Right cardiac atrium (tissue), 5 donors: ENCODE measurements at regions not wholly inside any gene's neighbourhood (a gene's known extent, or its start where the extent isn't known, plus 50 kb on each side); places are given as distances from the start of the nearest gene placed in this dataset.

Source experiments
- ATAC-seq, 2 donors: fragments of 200-7000 bp; cut with Tn5 transposase; one replicate each; pipeline versions ENCODE4 v1.8.0 to v1.9.1; 2020; ENCODE audit warnings: moderate library complexity in 2 of 2, mild to moderate bottlenecking in 1 of 2
- DNase-seq, 3 donors: peaks; one replicate each; pipeline ENCODE4 v3.0.0-alpha.2; 2020
- H3K27ac ChIP-seq: one replicate; pipeline ENCODE4 v1.5.1; 2013; ENCODE audit warnings: mild to moderate bottlenecking, low read length, control low read depth, moderate library complexity
- H3K27me3 ChIP-seq: one replicate; pipeline ENCODE4 v1.6.1; 2013; ENCODE audit not compliant: control insufficient read depth, insufficient read depth
- H3K4me1 ChIP-seq: one replicate; pipeline ENCODE4 v1.6.1; 2013; ENCODE audit warnings: low read length; ENCODE audit not compliant: control insufficient read depth, insufficient read depth
- H3K4me3 ChIP-seq: one replicate; pipeline ENCODE4 v1.5.1; 2013; ENCODE audit warnings: low read length, control low read depth
- H3K9me3 ChIP-seq: one replicate; pipeline ENCODE4 v1.6.1; 2013; ENCODE audit warnings: low read length; ENCODE audit not compliant: control insufficient read depth
- WGBS: extraction: QIAGEN DNeasy Blood & Tissue Kit; methylation state at CpG from one replicate; pipeline ENCODE4 v1.1.7; 2013; 5-methylcytosine and 5-hydroxymethylcytosine counted together
- intact Hi-C, 4 donors: fragments of 100-400 bp; cut with DNase I; formaldehyde crosslinking; loops; one replicate each; pipeline versions ENCODE4 v1.11.0 to v1.14.0; 2022 to 2023
- donor health status: healthy with polysubstance abuse.
- donor health status: DM: no; HTN: yes; CAD: no.
- donor health status: DM: no; HTN: no; CAD: no.
- donor health status: DM: no; HTN: yes; CAD: no; lungs with severe emphysema.
- donor health status: DM: yes; HTN: yes; CAD: no.

DNA sequence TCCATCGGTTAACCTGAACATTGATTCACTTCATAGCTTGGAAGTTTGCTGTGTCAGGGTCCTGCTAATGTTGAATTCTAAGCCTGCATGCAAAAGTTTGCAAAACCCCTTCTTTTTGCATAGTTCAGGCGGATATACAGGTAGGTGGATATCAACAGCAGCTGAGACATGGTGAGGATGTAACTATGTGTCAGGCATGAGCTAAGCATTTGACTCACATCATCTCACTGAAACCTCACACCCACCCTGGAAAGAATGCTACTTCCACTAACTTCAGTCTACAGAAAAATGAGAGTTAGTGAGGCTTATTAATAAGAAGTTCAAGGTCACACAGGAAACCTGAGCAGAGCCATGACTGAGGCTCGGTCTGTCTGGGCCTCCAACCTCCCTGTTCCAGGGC lies 276.9 kb downstream of the BMP7 start:
- no peaks in the 10 kb centered on the region for H3K4me1 ChIP-seq
- H3K4me3 ChIP-seq: no peak overlapping the region
- ATAC-seq (no peak), DNase-seq (no peak)
- 88% methylated on average over 3 of the region's 3 CpGs for WGBS
- no peaks in the 10 kb centered on the region for H3K27me3 ChIP-seq
- peaks cover 2% of the 10 kb centered on the region for H3K9me3 ChIP-seq
- H3K27ac ChIP-seq: no peak overlapping the region
- intact Hi-C loops: no loop called here

DNA sequence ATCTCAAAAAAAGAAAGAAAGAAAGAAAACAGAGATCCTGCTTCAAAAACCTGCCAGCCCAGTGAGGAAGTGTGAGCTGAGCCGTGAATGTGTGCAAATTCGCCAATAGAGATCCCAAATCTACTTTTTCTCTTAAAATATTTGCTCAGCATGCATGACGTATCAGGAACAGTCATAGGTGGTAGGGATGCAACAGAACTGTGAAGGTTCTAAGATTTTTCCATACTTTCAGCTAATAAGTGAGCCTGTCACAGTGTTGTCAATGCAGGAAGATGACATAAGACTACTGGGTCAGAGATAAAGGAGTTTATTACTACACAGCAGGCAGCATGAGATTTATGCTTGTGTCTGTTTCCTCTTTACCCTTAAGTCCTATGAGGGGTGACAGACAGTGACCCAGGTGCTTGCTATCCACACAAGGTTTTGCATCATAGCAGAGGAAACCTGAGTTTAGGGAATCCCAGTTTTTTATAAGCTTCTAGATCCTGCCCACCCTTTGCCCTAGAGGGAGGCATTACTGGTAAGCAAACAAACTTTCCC lies 273.4 kb downstream of the BMP7 start:
- WGBS: 80% methylated on average over 3 of the region's 3 CpGs
- Histone ChIP-seq H3K4me1 (no peaks in the 10 kb centered on the region), H3K4me3 (no peak overlapping the region), H3K27me3 (no peaks in the 10 kb centered on the region), H3K9me3 (no peaks in the 10 kb centered on the region), H3K27ac (no peak overlapping the region)
- intact Hi-C loops: no loop called here
- ATAC-seq (no peak), DNase-seq (no peak)

DNA sequence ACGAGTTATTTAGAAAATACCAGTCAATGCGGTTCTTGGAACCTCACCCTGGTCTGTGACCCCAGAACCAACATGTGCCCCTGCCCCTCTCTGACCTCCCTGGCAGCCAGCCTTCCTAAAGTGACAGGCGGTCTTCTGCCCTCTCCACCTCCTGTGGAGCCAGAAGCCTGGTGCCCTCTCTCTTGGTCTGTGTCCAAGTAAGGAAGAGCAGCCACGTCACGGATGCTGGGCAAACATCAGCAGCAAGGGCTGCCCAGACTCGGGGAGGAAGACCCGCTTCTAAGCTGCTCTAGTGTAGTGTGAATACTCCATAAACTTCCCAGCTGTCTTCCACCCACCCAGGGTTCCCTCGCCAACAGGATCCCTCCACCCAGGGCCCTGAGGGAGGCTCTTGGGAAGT lies 272.4 kb downstream of the BMP7 start:
- no peaks in the 10 kb centered on the region for H3K27me3 ChIP-seq
- ATAC-seq (no peak), DNase-seq (no peak)
- H3K4me3 ChIP-seq: no peak overlapping the region
- intact Hi-C loops: no loop called here
- H3K9me3 ChIP-seq: peaks cover 4% of the 10 kb centered on the region
- H3K4me1 ChIP-seq: no peaks in the 10 kb centered on the region
- 59% methylated on average over 8 of the region's 8 CpGs for WGBS
- H3K27ac ChIP-seq: no peak overlapping the region

GRCh38 chr20:56995149-56995548 lies 271.3 kb downstream of the BMP7 start:
- no peaks in the 10 kb centered on the region for H3K4me1 ChIP-seq
- no peak overlapping the region for H3K4me3 ChIP-seq
- DNase-seq (no peak), ATAC-seq (no peak)
- WGBS: 73% methylated on average over 9 of the region's 9 CpGs
- intact Hi-C loops: no loop called here
- peaks cover 4% of the 10 kb centered on the region for H3K9me3 ChIP-seq
- no peaks in the 10 kb centered on the region for H3K27me3 ChIP-seq
- H3K27ac ChIP-seq: no peak overlapping the region

DNA sequence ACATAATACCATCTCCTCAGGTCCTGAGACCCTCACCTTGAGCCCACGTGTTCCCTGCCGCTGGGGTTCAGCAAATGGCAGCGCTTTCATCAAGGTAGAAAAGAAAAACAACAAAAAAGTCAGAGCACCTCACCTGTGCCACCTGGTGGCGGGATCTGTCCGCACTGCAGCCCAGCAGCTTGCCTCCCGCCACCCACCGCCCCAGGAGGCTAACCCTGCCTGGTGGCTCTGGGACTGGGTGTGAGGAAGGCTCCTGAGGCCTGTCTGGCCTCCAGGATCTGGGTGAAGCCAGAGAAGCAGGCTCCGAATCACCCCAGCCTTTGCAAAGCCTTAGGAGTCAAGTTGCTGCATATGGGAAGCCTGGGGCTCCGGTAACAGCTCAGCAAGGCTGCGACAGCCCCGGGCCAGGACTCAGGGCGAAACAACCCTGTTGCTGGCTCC lies 270.8 kb downstream of the BMP7 start:
- ATAC-seq: no peak
- 48% methylated on average over 12 of the region's 12 CpGs for WGBS
- H3K27me3 ChIP-seq: no peaks in the 10 kb centered on the region

GRCh38 chr20:56996533-56996932 lies 269.9 kb downstream of the BMP7 start:
- DNase-seq: no peak
- no peaks in the 10 kb centered on the region for H3K27me3 ChIP-seq
- ATAC-seq: no peak
- no peaks in the 10 kb centered on the region for H3K4me1 ChIP-seq
- 96% methylated on average over 2 of the region's 2 CpGs for WGBS
- intact Hi-C loops: no loop called here
- H3K4me3 ChIP-seq: no peak overlapping the region
- H3K9me3 ChIP-seq: peaks cover 4% of the 10 kb centered on the region
- no peak overlapping the region for H3K27ac ChIP-seq

More for the DNA sequence above, 270.8 kb downstream of the BMP7 start:
- Histone ChIP-seq H3K9me3 (peaks cover 4% of the 10 kb centered on the region), H3K27ac (no peak overlapping the region), H3K4me1 (no peaks in the 10 kb centered on the region), H3K4me3 (no peak overlapping the region)
- DNase-seq: no peak
- intact Hi-C loops: no loop called here

- Histone ChIP-seq H3K4me1 (no peaks in the 10 kb centered on the region), H3K27me3 (no peaks in the 10 kb centered on the region), H3K27ac (no peak overlapping the region), H3K4me3 (no peak overlapping the region), H3K9me3 (peaks cover 4% of the 10 kb centered on the region)
- DNase-seq: no peak
- 92% methylated on average over 3 of the region's 3 CpGs for WGBS
- ATAC-seq: no peak
- intact Hi-C loops: no loop called here
Measured at GRCh38 chr20:56998438-56998837, 268.0 kb downstream of the BMP7 start.

DNA sequence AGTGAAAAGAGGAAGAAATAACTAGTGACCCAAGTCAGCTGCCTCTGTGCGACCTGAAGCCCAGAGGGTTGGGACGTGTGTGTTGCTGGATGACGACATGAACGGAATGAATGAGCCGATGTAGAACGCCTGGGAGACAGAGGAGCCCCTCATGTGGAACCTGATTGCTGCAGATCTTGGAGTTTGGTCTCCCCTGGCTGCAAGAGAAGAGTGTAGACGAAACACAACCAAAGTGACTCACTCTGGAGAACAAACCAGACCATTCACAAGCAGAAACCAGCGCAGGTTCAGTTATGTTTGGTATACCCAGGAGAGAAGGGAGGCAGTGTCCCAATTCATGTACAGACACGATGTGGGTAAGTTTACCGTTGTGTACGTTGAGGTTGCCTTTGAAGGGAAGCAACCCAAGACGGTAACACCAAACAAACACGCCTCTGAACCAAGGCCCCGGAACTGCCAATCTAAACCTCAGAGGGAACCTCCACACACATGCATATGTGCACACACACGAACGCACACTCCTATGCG lies 265.9 kb downstream of the BMP7 start:
- no peaks in the 10 kb centered on the region for H3K27me3 ChIP-seq
- ATAC-seq (no peak), DNase-seq (no peak)
- H3K4me3 ChIP-seq: no peak overlapping the region
- H3K4me1 ChIP-seq: no peaks in the 10 kb centered on the region
- intact Hi-C loops: no loop called here
- H3K9me3 ChIP-seq: peaks cover 4% of the 10 kb centered on the region
- WGBS: 85% methylated on average over 17 of the region's 17 CpGs
- no peak overlapping the region for H3K27ac ChIP-seq

GRCh38 chr20:57001126-57001767 lies 265.2 kb downstream of the BMP7 start:
- no peaks in the 10 kb centered on the region for H3K27me3 ChIP-seq
- intact Hi-C loops: no loop called here
- peaks cover 4% of the 10 kb centered on the region for H3K9me3 ChIP-seq
- DNase-seq (no peak), ATAC-seq (no peak)
- no peak overlapping the region for H3K4me3 ChIP-seq
- no peak overlapping the region for H3K27ac ChIP-seq
- 74% methylated on average over 12 of the region's 12 CpGs for WGBS
- H3K4me1 ChIP-seq: no peaks in the 10 kb centered on the region

- intact Hi-C loops: no loop called here
- no peak for DNase-seq
- Histone ChIP-seq H3K4me3 (no peak overlapping the region), H3K27me3 (no peaks in the 10 kb centered on the region), H3K4me1 (no peaks in the 10 kb centered on the region), H3K9me3 (peaks cover 4% of the 10 kb centered on the region), H3K27ac (no peak overlapping the region)
- WGBS: 78% methylated on average over 15 of the region's 15 CpGs
- no peak for ATAC-seq
Measured at GRCh38 chr20:57002066-57002570, 264.3 kb downstream of the BMP7 start.

GRCh38 chr20:57003012-57003411 lies 263.4 kb downstream of the BMP7 start:
- no peaks in the 10 kb centered on the region for H3K27me3 ChIP-seq
- DNase-seq (no peak), ATAC-seq (no peak)
- H3K9me3 ChIP-seq: peaks cover 4% of the 10 kb centered on the region
- H3K4me3 ChIP-seq: no peak overlapping the region
- H3K27ac ChIP-seq: no peak overlapping the region
- H3K4me1 ChIP-seq: no peaks in the 10 kb centered on the region
- intact Hi-C loops: no loop called here
- WGBS: 22% methylated on average over 7 of the region's 7 CpGs
